Activated T-cell treated with anti-CD3 and anti-CD28 coated beads, Interleukin-2, amount 50 U/mL, for 4 hours (primary cell): ENCODE measurements at regions not wholly inside any gene's neighbourhood (a gene's known extent, or its start where the extent isn't known, plus 50 kb on each side); places are given as distances from the start of the nearest gene placed in this dataset.

ENCODE experiments used
- ATAC-seq, 2 donors: fragments of 200-7000 bp; cut with Tn5 transposase; one replicate each; pipeline ENCODE4 v1.10.0; 2021
- DNase-seq: peaks from one replicate; pipeline ENCODE4 v3.0.0-alpha.2; 2020
- H3K27me3 Mint-ChIP-seq: one replicate; pipeline ENCODE4 v1.8.0; 2021; ENCODE audit warnings: low read depth, mixed read lengths
- H3K36me3 Mint-ChIP-seq: one replicate; pipeline ENCODE4 v1.8.0; 2022; ENCODE audit warnings: mixed read lengths; ENCODE audit not compliant: insufficient read depth
- H3K4me1 Mint-ChIP-seq: one replicate; pipeline ENCODE4 v1.8.0; 2021; ENCODE audit warnings: low read depth, mixed read lengths
- H3K4me3 Mint-ChIP-seq: one replicate; pipeline ENCODE4 v1.8.0; 2021; ENCODE audit warnings: mild to moderate bottlenecking, moderate library complexity, mixed read lengths
- H3K9me3 Mint-ChIP-seq: one replicate; pipeline ENCODE4 v1.8.0; 2021; ENCODE audit warnings: mixed read lengths

GRCh38 chr2:136530146-136530545, 235.2 kb upstream of the THSD7B start:
- no peak for ATAC-seq
- Mint-ChIP-seq H3K4me3 (no peak overlapping the region), H3K9me3 (no peaks in the 10 kb centered on the region), H3K4me1 (no peaks in the 10 kb centered on the region), H3K27me3 (peaks cover 9% of the 10 kb centered on the region), H3K36me3 (no peaks in the 10 kb centered on the region)
- DNase-seq, result no peak

GRCh38 chr2:136527560-136527959, 237.8 kb upstream of the THSD7B start:
- Mint-ChIP-seq H3K4me1 (no peaks in the 10 kb centered on the region), H3K4me3 (no peak overlapping the region), H3K36me3 (no peaks in the 10 kb centered on the region), H3K9me3 (no peaks in the 10 kb centered on the region), H3K27me3 (peaks cover 7% of the 10 kb centered on the region)
- DNase-seq, result no peak
- no peak for ATAC-seq

GRCh38 chr2:136522724-136523123, 242.6 kb upstream of the THSD7B start:
- no peaks in the 10 kb centered on the region for H3K9me3 Mint-ChIP-seq
- no peaks in the 10 kb centered on the region for H3K4me1 Mint-ChIP-seq
- ATAC-seq (no peak), DNase-seq (no peak)
- peaks cover 8% of the 10 kb centered on the region for H3K27me3 Mint-ChIP-seq
- no peaks in the 10 kb centered on the region for H3K36me3 Mint-ChIP-seq
- H3K4me3 Mint-ChIP-seq, result no peak overlapping the region

- H3K36me3 Mint-ChIP-seq, result no peaks in the 10 kb centered on the region
- ATAC-seq, result no peak
- no peaks in the 10 kb centered on the region for H3K9me3 Mint-ChIP-seq
- no peak overlapping the region for H3K4me3 Mint-ChIP-seq
- H3K4me1 Mint-ChIP-seq, result no peaks in the 10 kb centered on the region
- DNase-seq, result no peak
- H3K27me3 Mint-ChIP-seq, result peaks cover 25% of the 10 kb centered on the region
Measured at GRCh38 chr2:136517716-136518115, 247.6 kb upstream of the THSD7B start.

- Mint-ChIP-seq H3K9me3 (no peaks in the 10 kb centered on the region), H3K4me3 (no peak overlapping the region), H3K36me3 (no peaks in the 10 kb centered on the region), H3K27me3 (peaks cover 32% of the 10 kb centered on the region), H3K4me1 (no peaks in the 10 kb centered on the region)
- no peak for DNase-seq
- ATAC-seq, result no peak
Measured at GRCh38 chr2:136510244-136510643, 255.1 kb upstream of the THSD7B start.

- Mint-ChIP-seq H3K36me3 (no peaks in the 10 kb centered on the region), H3K9me3 (no peaks in the 10 kb centered on the region), H3K4me3 (no peak overlapping the region), H3K27me3 (peaks cover 9% of the 10 kb centered on the region), H3K4me1 (no peaks in the 10 kb centered on the region)
- ATAC-seq, result no peak
- no peak for DNase-seq
Measured at GRCh38 chr2:136505462-136505861, 259.9 kb upstream of the THSD7B start.

- no peak overlapping the region for H3K4me3 Mint-ChIP-seq
- H3K9me3 Mint-ChIP-seq, result no peaks in the 10 kb centered on the region
- no peak for ATAC-seq
- H3K27me3 Mint-ChIP-seq, result no peaks in the 10 kb centered on the region
- DNase-seq, result no peak
- no peaks in the 10 kb centered on the region for H3K36me3 Mint-ChIP-seq
- H3K4me1 Mint-ChIP-seq, result no peaks in the 10 kb centered on the region
Measured at GRCh38 chr2:136502660-136503059, 262.7 kb upstream of the THSD7B start.

GRCh38 chr2:136497709-136498108, 267.6 kb upstream of the THSD7B start:
- H3K27me3 Mint-ChIP-seq, result peaks cover 12% of the 10 kb centered on the region
- no peak overlapping the region for H3K4me3 Mint-ChIP-seq
- no peak for ATAC-seq
- no peak for DNase-seq
- H3K4me1 Mint-ChIP-seq, result no peaks in the 10 kb centered on the region
- H3K9me3 Mint-ChIP-seq, result no peaks in the 10 kb centered on the region
- no peaks in the 10 kb centered on the region for H3K36me3 Mint-ChIP-seq

GRCh38 chr2:136496966-136497365, 268.4 kb upstream of the THSD7B start:
- no peaks in the 10 kb centered on the region for H3K36me3 Mint-ChIP-seq
- H3K9me3 Mint-ChIP-seq, result peaks cover 2% of the 10 kb centered on the region
- ATAC-seq (no peak), DNase-seq (no peak)
- H3K4me3 Mint-ChIP-seq, result no peak overlapping the region
- no peaks in the 10 kb centered on the region for H3K4me1 Mint-ChIP-seq
- H3K27me3 Mint-ChIP-seq, result peaks cover 12% of the 10 kb centered on the region

GRCh38 chr2:136495636-136496035, 269.7 kb upstream of the THSD7B start:
- ATAC-seq (no peak), DNase-seq (no peak)
- H3K27me3 Mint-ChIP-seq, result peaks cover 21% of the 10 kb centered on the region
- H3K36me3 Mint-ChIP-seq, result no peaks in the 10 kb centered on the region
- H3K4me1 Mint-ChIP-seq, result no peaks in the 10 kb centered on the region
- peaks cover 8% of the 10 kb centered on the region for H3K9me3 Mint-ChIP-seq
- no peak overlapping the region for H3K4me3 Mint-ChIP-seq

GRCh38 chr2:136492901-136493300, 272.4 kb upstream of the THSD7B start:
- peaks cover 21% of the 10 kb centered on the region for H3K27me3 Mint-ChIP-seq
- no peaks in the 10 kb centered on the region for H3K36me3 Mint-ChIP-seq
- no peaks in the 10 kb centered on the region for H3K4me1 Mint-ChIP-seq
- H3K4me3 Mint-ChIP-seq, result no peak overlapping the region
- peaks cover 8% of the 10 kb centered on the region for H3K9me3 Mint-ChIP-seq
- no peak for DNase-seq
- no peak for ATAC-seq

- H3K4me1 Mint-ChIP-seq, result no peaks in the 10 kb centered on the region
- H3K36me3 Mint-ChIP-seq, result no peaks in the 10 kb centered on the region
- H3K4me3 Mint-ChIP-seq, result no peak overlapping the region
- peaks cover 8% of the 10 kb centered on the region for H3K9me3 Mint-ChIP-seq
- ATAC-seq (no peak), DNase-seq (no peak)
- peaks cover 19% of the 10 kb centered on the region for H3K27me3 Mint-ChIP-seq
Measured at GRCh38 chr2:136490100-136490499, 275.2 kb upstream of the THSD7B start.

GRCh38 chr2:136487421-136487820, 277.9 kb upstream of the THSD7B start:
- no peak for DNase-seq
- Mint-ChIP-seq H3K4me1 (no peaks in the 10 kb centered on the region), H3K36me3 (no peaks in the 10 kb centered on the region), H3K9me3 (peaks cover 8% of the 10 kb centered on the region), H3K4me3 (no peak overlapping the region), H3K27me3 (peaks cover 14% of the 10 kb centered on the region)
- no peak for ATAC-seq

- Mint-ChIP-seq H3K9me3 (no peaks in the 10 kb centered on the region), H3K36me3 (no peaks in the 10 kb centered on the region), H3K4me3 (no peak overlapping the region), H3K4me1 (no peaks in the 10 kb centered on the region), H3K27me3 (peaks cover 7% of the 10 kb centered on the region)
- ATAC-seq (no peak), DNase-seq (no peak)
Measured at GRCh38 chr2:136486115-136486514, 279.2 kb upstream of the THSD7B start.

GRCh38 chr2:136482966-136483365, 282.4 kb upstream of the THSD7B start:
- ATAC-seq, result no peak
- Mint-ChIP-seq H3K27me3 (peaks cover 5% of the 10 kb centered on the region), H3K9me3 (peaks cover 14% of the 10 kb centered on the region), H3K4me1 (no peaks in the 10 kb centered on the region), H3K4me3 (no peak overlapping the region), H3K36me3 (no peaks in the 10 kb centered on the region)
- DNase-seq, result no peak

GRCh38 chr2:136482006-136482405, 283.3 kb upstream of the THSD7B start:
- DNase-seq, result no peak
- Mint-ChIP-seq H3K9me3 (peaks cover 20% of the 10 kb centered on the region), H3K4me3 (no peak overlapping the region), H3K36me3 (no peaks in the 10 kb centered on the region), H3K4me1 (no peaks in the 10 kb centered on the region), H3K27me3 (peaks cover 5% of the 10 kb centered on the region)
- ATAC-seq, result no peak
